HG03025 (cell line): ENCODE measurements at regions not wholly inside any gene's neighbourhood (a gene's known extent, or its start where the extent isn't known, plus 50 kb on each side); places are given as distances from the start of the nearest gene placed in this dataset.
"Not testable (repeated sequence)": the region's sequence is repeated elsewhere in the genome, so short reads cannot be mapped to it uniquely, and the experiment has no call there.

Experiments
- ATAC-seq: cut with Tn5 transposase; IDR thresholded peaks from one replicate; pipeline ENCODE4 v1.9.1; 2021; ENCODE audit warnings: mild to moderate bottlenecking, moderate library complexity; ENCODE audit not compliant: unreplicated experiment, low FRiP score

DNA sequence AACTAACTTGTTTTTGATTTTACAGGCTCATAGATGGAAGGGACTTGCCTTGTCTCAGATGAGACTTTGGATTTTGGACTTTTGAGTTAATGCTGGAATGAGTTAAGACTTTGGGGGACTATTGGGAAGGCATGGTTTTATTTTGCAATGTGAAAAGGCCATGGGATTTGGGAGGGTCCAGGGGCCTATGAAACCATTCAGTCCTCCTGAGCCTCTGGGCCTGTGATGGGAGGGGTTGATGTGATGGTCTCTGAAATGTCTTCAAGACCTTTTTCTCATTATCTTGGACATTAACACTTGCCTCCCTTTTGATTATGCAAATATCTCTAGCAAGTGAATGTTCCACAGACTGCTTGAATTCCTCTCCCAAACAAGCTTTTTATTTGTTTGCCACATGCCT, 346.0 kb upstream of the DIPK2B start:
- ATAC-seq, result not testable (repeated sequence)

DNA sequence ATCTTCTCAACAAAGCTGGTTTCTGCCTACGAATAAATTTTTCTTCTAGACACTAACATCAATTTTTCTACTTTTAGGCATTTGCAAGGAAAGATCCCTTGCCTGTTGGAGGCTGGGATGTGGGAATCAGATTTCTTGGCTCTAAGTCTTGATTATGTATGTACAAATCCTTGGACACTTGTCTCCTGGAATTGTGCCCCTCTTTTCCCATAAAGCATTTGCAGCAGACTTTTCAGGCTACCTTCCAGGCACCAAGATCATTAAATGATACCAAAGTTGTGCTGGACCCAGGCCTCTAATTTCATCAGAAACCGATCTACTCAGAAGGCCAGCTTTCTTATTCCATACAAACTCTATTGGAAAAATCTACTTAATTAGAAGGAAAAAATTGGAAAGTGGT, 339.5 kb upstream of the DIPK2B start:
- no peak for ATAC-seq

DNA sequence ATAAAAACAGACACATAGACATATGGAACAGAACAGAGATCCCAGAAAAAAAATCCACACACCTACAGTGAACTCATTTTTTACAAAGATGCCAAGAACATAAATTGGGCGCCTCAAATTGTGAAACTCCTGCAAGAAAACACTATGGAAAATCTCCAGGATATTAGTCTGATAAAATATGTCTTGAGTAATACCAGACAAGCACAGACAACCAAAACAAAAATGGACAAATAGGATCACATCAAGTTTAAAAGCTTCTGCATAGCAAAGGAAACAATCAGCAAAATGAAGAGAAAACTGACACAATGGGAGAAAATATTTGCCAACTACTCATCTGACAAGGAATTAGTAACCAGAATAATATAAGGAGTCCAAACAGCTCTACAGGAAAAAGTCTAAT, 337.3 kb upstream of the DIPK2B start:
- ATAC-seq, result no peak

DNA sequence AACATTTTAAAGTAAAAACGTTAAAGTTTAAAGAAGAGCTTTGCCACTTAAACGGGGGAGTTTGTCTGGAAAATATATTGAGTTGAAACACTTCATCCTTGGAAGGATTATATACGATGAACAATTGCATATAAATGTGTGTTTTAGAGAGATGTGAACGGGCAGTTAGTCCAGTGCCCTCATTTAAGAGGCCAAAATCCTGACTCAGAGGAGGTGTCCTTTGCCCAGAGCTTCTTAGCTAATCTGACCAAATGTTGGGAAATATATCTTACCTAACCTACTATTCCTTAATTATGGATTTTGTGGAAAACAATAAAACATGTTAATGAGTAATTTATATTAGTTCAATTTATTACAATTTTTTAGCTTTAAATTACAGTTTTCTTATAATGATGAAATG, 327.2 kb upstream of the DIPK2B start:
- no peak for ATAC-seq

DNA sequence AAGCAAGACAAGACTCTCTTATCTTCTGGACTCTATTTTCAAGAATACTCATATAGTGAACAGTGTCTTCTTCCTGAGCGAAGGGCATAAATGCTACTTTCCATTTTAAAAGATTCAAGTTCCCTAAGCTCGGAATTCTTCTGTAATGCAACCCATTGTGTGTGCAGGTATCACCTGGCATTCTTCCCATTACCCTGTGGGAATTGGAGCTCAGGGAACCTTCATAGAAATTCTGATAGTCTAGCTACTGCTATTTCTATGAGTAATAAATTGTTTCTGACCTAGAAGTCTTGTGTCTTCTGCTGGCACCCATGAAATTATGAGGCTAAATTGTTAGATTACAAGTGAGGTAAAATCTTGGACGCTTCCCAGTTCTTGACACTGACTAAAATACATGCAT, 324.1 kb upstream of the DIPK2B start:
- ATAC-seq, result no peak

DNA sequence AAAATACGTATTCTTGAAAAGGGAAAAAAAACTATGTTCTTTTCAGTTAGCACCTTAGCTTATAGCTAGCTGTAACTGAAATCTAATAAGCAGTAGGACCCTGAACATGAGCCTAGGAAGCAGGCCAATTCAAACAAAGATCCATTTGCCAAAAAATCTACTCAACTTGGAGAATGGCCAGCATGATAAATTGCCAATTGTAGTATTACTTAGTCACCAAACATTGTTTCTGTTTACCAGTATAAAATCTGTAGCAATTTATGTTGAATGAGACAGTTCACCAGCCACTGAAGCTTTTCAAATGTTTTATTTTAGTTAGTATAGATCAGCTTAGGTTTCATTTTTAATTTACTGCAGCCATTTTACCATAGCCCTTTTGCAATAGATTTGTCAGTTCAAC, 323.6 kb upstream of the DIPK2B start:
- no peak for ATAC-seq

DNA sequence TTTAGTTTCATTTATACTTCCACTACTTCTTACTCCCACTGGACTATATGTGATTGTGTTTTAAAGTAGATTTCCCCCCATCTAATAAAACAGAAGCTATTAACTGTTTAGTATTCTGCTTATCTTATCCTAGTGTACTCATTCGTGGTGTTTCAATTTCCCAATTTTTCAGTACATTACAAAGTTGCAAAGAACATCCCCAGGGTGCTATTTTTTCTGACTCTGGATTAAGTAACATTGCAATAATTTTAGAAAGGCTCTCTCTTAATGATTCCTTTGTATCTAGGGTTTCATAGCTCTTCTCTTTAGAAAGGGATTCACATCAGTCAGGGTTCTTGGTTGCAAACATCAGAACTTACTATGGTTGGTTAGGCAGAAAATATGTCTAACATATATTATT, 317.9 kb upstream of the DIPK2B start:
- ATAC-seq, result no peak

DNA sequence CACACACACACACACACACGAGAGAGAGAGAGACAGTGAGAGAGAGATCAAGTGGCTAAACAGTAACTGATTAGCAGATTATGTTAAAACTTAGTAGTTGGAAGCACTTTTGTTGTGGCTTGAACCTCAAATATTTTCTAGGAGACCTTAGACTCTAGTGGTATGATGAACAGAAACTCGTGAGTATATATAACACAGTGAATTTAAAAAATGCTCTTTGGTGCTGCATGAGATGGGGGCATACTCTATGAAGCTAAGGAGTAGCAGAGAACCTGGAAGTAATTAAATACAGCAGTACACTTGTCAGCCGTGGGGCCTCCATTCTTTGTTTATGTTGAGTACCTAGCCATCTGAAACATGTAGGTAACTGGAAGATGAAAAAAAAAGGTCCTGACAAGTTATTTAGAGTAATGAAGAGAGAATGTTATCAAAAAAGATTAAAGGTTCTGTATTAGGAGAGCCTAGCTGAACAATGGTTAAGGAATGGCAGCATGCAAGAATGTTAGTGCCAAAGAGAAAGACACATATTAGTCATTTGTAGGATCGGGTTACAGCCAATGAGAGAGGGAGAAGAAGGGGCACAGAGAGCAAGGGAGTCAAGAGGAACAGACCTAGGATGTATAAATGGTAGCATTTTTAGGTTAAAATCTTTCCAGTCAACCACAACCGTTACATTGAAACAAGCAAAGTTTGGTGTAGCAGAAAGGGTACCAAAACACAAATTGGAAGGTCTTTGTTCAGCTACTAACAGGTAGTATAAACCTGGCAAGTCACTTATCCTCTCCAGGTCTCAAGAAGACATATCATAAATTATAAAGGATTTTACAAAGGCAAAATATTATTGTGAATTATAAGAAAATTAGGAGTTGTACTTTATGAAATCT, 316.7 kb upstream of the DIPK2B start:
- no peak for ATAC-seq

DNA sequence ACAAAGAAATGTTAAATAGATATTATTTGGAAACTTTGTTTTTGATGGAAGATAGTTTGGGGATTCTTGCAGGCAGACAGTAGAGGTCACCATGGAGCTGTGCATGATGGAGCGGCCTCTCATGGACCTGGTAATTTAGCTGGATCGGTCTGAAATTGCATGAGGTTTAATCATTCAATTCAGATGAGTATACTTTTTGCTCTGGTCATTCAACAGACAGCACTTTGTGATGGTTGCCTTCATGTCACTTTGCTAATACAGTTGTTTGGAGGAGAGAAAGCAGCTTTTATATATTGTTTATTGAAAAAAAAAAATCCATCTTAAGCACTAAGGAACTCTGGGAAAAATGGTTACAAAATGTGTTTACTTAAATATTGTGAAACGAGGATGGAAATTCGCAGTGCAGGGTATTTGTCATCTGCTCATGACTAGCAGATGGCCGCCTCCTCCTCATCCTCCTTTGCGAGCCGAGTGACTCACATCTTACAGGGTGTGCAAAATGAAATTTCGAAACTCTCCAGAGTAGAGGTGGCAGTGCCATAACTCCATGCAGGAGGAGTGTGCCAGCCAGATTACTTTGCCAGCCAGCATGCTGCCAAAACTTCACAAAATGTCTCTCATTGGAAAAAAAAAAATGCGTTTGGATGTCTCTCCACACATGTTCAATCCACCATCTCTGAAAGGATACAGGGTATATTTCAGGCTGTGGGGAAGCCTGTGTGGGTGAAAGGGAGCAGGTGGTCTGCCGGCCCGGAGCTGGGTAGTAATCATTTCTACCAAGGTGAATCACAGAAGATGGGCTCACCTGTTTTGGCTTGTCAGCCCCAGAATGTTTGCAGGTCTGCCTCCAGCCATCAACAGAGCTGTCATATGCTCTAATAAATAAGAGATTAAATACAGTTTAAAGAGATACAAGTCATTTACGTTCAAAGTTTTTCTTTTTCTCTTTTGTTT, 314.9 kb upstream of the DIPK2B start:
- ATAC-seq, result no peak

DNA sequence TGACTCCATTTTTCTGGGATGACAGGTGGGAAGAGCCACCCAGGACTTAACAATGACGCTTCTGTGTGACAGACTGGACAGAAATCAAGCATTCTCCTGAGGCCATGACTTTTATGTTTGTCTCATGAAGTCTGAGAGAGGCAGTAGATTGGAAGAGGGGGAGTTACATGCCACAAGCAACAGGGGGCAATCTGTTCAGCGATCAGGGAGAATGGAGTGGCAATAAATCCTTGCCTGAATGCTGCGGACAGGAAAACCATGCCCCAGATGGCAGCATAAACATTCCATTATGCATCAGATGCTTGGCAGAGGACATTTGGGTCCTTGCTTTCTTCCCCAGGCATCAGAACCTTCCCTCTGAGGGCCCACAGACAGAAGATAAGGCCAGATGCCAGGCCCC, 312.4 kb upstream of the DIPK2B start:
- no peak for ATAC-seq

DNA sequence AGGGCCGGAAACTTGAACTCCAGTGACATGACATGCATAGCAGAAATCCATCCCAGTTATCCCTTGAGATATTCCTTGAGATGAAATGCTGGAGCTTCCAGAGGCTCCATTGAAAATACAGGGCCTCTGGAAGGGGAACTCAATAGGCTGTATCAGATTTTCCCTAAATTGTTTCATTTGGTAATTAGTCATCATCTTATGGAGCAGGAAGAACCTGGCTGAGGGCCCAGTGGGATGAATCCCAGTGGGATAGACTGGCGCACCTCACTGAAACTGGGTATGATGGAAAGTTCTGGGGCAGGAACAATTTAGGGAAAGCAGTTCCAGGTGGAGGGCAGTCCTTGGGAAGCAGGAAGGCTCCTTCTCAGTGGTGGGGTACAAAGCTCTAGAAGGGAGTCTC, 307.8 kb upstream of the DIPK2B start:
- ATAC-seq, result no peak

DNA sequence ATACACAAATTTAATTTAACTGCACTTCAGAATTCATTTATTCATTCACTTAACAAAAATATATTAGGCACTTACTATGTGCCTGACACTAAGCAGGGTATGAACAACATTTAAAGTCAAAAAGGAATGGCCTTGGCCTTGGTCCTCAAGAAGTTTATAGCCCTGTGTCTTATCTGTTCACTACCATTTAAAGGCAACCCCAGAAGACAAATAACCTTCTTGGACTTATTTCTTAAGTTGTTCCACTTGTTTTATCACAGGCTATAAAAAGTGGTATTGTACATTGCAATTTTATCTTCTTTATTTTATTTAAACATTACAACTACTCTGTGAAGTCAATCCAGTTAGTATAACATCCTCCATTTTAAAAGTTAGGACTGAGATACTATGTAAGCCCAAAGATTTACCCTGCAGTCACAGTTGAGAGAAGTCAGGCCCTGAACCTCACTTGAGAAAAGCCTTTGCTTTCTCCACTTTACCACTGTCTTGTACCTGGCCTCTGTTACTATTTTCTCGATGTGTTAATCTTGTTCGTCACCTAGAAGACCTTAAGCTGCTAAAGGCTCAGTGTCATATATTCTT, 305.6 kb upstream of the DIPK2B start:
- ATAC-seq, result no peak

DNA sequence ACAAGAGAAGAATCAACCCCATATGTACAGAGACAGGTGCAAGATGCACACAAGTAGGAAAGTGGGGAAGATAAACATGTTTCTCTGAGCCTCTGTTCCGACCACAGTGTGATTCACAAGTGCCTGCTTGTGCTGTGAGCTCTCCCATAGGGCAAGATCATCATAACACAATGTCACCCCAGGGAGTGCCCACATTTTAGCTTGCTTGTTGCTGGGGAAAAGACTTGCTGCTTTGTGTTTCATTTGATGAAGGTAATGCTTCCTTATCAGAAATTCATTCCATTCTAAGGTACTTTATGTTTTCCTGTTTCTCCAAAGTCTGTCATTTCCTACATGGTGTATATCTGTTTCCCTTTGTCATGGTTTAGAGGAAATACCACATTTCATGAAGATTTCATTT, 304.5 kb upstream of the DIPK2B start:
- ATAC-seq, result no peak

DNA sequence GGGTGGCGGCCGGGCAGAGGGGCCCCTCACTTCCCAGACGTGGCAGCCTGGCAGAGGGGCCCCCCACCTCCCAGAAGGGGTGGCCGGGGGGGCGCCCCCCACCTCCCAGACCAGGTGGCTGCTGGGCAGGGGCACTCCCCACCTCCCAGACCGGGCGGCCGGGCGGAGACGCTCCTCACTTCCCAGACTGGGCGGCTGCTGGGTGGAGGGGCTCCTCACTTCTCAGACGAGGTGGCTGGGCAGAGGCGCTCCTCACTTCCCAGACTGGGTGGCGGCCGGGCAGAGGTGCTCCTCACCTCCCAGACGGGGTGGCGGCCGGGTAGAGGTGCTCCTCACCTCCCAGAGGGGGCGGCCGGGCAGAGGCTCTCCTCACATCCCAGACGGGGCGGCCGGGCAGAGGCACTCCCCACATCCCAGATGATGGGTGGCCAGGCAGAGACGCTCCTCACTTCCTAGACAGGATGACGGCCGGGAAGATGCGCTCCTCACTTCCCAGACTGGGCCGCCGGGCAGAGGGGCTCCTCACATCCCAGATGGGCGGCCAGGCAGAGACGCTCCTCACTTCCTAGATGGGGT, 303.2 kb upstream of the DIPK2B start:
- ATAC-seq, result not testable (repeated sequence)

DNA sequence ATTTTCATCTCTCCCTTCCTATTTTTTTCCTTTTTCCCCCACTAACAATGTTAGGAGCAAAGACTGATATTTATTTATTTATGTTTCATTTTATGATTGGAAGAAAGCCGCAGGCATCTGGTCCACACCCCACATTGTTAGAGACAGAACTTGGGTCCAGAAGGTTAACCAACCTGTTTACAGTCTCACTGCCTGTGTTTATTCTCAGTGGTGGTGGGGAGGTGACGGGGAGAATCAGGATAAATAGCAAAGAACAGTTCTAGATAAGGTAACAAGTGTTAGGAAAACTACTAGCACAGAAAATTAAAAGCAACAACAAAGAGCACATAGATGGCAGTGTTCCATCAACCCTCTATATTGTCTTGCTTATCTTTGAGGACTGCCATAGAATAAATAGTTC, 301.7 kb upstream of the DIPK2B start:
- no peak for ATAC-seq

DNA sequence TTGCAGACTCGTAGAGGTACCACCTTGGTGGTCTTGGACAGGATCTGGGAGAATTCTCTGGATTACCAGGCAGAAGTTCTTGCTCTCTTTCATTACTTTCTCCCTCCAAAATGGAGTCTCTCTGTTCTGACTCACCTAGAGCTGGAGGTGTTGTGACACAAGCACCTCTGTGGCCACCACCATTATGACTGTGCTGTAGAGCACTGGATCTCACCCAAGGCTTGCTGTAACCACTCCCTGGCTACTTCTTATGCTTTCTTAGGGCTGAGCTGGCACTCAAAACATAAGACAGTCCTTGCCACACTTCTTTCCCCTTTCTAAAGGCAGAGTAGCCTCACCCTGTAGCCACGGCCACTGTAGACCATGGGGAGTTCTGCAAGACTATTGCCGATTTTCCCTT, 296.6 kb upstream of the DIPK2B start:
- no peak for ATAC-seq

DNA sequence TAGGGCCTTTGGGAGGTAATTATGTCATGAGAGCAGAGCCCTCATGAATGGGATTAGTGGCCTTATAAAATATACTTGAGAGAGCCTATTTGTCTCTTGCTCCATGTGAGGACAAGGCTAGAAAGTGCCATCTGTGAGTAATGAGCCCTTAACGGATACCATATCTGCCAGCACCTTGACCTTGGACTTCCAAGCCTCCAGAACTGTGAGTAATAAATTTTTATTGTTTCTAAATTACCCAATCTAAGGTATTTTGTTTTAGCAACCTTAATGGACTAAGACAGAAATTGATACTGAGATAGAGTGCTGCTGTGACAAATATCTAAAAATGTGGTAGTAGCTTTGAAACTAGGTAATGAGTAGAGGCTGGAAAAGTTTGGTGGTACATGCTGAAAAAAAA, 285.0 kb upstream of the DIPK2B start:
- ATAC-seq, result no peak

DNA sequence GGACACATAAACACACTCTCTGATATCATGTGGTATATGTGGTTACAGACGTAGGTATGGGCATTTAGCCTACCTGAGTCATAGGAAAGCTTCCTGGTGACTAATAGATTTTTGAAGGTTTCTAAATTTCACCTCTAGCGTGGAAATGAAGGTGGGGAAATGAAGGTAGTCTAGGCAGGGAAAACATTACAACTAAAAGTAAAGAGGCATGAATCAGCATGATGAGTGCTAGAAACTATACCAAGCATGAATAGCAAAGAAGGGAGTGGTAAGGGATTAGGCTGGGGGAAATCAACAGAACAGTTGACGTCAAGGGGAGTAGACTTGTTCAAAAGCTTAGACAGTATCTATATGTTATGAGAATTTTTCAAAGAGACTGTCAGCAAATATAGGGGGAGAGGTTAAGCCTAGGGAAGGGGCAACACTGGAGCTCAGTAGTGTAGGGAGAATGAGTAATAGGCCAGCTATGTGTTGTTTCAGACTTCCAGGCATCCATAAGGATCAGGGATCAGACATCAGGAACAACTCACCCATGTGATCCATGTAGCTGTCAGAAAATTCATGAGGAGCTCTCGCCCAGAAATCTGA, 279.3 kb upstream of the DIPK2B start:
- no peak for ATAC-seq

DNA sequence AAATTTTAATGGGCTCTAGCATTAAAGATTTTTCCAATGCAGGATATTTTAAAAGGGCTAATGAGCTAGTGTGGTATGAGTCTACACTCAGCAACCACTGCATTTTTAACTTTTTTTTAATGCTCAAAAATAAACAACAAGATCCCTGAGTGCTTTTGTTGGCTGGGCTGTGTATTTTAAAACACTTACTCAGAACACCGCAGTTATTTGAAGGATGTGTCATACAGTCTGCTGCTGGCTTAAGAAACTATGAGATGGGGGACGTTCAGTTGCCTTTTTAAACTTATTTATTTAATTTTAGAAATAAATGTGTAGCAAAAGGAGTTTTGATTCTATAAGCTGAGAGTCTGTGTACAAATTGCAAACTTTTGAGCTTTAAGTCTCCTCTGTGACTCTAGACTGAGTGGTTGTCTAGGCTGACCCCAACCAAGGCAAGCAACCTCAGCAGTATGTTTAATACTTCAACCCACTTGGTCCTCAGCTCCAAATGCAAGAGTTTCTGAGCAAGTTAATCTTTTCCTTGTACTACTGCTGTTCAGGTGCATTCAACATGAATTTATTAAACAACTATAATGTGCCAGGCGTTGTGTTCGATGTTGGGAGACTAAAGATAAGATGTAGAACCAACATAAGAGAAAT, 278.6 kb upstream of the DIPK2B start:
- no peak for ATAC-seq

DNA sequence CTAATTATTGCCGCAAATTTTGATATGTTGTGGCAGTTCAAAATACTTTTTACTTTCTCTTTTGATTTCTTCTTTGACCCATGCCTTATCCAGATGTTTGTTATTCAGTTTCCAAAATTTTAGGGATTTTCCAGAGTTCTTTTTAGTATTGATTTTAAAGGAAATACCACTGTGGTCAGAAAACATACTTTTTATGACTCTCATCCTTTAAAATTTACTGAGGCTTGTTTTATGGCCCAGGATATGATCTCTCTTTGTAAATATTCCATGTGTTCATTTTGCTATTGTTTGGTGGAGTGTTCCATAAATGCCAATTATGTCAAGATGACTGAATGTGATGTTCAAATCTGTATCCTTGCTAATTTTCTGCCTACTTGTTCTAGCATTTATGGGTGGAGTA, 272.3 kb upstream of the DIPK2B start:
- ATAC-seq, result no peak
